ENCODE measurements at regions not wholly inside any gene's neighbourhood (a gene's known extent, or its start where the extent isn't known, plus 50 kb on each side); places are given as distances from the start of the nearest gene placed in this dataset.

DNA sequence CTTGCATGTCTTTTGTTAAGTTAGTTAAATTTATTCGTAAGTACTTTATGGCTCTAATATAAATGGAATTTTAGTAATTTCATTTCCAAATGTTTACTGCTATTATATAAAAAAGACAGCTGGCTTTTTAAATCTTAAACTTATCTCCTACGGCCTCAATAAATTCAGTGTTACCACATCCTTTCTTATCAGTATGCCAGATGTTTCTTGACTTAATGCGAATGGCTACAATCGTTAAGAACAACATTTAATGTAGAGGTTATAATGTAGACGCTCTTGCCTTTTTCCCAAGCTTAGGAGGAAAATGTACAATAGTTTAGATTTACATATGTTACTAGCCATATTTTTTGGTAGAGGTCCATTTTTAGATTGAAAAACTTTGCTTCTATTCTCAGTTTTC is 659.4 kb downstream of the TENT5A start:
- TF ChIP-seq POLR2A (IDR thresholded peaks at IDR 0.05; ENCODE audit: low read depth) (no peak), POLR2AphosphoS5 (IDR thresholded peaks at IDR 0.05) (no peak), EP300 (IDR thresholded peaks at IDR 0.05) (no peak), CTCF (IDR thresholded peaks at IDR 0.05) (no peak)
- Histone ChIP-seq H3K4me1 (peaks cover 0 to under 1% (median 0%) of the 10 kb centered on the region in 4 donors), H3K9me3 (no peaks in the 10 kb centered on the region), H3K36me3 (no peaks in the 10 kb centered on the region), H3K27ac (replicated peaks in 1 of 4) (no peak overlapping the region), H3K27me3 (no peaks in the 10 kb centered on the region), H3K4me3 (no peak overlapping the region)
- intact Hi-C loops (cut with DNase I) = no loop called here
- 63% methylated on average over 5 of the region's 5 CpGs for WGBS
- no peak for DNase-seq (ENCODE audit: extremely low spot score)

DNA sequence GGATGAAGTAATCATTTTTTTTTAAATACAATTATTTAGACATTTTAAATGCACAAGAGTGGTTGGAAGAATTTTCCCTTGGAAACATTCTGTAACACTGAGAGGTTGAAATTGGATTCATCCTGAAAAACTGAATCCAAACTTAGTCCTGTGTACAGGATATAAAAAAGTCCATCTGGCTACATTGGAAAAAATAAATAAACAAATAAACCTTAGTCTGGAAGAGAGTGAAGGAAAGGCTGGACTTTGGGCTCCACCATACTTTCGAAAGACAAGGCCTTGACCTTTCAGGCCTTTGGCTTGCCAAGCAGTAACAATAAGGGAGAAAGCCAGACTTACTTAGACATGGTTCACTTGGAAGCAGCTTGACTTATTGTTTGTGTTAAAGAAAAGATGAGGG is 664.3 kb downstream of the TENT5A start:
- H3K27ac ChIP-seq (replicated peaks in 1 of 4) = no peak overlapping the region

GRCh38 chr6:81086991-81087390 is 665.5 kb downstream of the TENT5A start:
- DNase-seq (ENCODE audit: extremely low spot score) = no peak
- H3K27me3 ChIP-seq = no peaks in the 10 kb centered on the region
- no peak overlapping the region for H3K27ac ChIP-seq (replicated peaks in 1 of 4)
- WGBS = 61% methylated on average over 3 of the region's 3 CpGs
- no peaks in the 10 kb centered on the region for H3K36me3 ChIP-seq
- intact Hi-C loops (cut with DNase I) = no loop called here
- peaks cover 0 to 10% (median 2%) of the 10 kb centered on the region in 4 donors for H3K4me1 ChIP-seq
- no peak overlapping the region for H3K4me3 ChIP-seq
- H3K9me3 ChIP-seq = no peaks in the 10 kb centered on the region
- TF ChIP-seq EP300 (IDR thresholded peaks at IDR 0.05) (no peak), CTCF (IDR thresholded peaks at IDR 0.05) (no peak), POLR2A (IDR thresholded peaks at IDR 0.05; ENCODE audit: low read depth) (no peak), POLR2AphosphoS5 (IDR thresholded peaks at IDR 0.05) (no peak)

More for the DNA sequence above, 664.3 kb downstream of the TENT5A start:
- intact Hi-C loops (cut with DNase I) = no loop called here
- Histone ChIP-seq H3K9me3 (no peaks in the 10 kb centered on the region), H3K4me3 (no peak overlapping the region), H3K36me3 (no peaks in the 10 kb centered on the region), H3K27me3 (no peaks in the 10 kb centered on the region), H3K4me1 (peaks cover 0 to 10% (median 2%) of the 10 kb centered on the region in 4 donors)
- no peak for DNase-seq (ENCODE audit: extremely low spot score)
- 68% methylated on average over 1 of the region's 1 CpG for WGBS
- TF ChIP-seq EP300 (IDR thresholded peaks at IDR 0.05) = no peak
- TF ChIP-seq POLR2AphosphoS5 (IDR thresholded peaks at IDR 0.05) = no peak
- TF ChIP-seq CTCF (IDR thresholded peaks at IDR 0.05) = no peak
- no peak for TF ChIP-seq POLR2A (IDR thresholded peaks at IDR 0.05; ENCODE audit: low read depth)

DNA sequence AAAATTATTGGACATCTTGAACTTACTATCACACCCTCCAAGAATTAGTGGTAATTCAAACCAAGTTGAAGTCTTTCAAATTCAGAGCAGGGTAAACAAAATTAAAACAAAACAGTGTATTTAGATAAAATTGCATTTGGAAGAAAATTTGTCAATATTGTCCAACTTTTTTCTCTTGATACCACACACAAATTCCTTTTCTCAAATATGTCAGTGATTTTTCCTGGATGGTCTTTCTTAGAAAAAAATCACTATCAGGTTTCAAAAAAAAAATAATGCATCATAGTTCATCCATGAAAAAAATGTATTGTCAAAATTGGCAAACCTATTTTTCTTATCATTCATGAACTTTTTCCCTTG is 667.1 kb downstream of the TENT5A start:
- H3K36me3 ChIP-seq = no peaks in the 10 kb centered on the region
- no peak overlapping the region for H3K27ac ChIP-seq (replicated peaks in 1 of 4)
- intact Hi-C loops (cut with DNase I) = no loop called here
- no peak overlapping the region for H3K4me3 ChIP-seq
- no peak for DNase-seq (ENCODE audit: extremely low spot score)
- H3K9me3 ChIP-seq = no peaks in the 10 kb centered on the region
- H3K27me3 ChIP-seq = no peaks in the 10 kb centered on the region
- TF ChIP-seq POLR2A (IDR thresholded peaks at IDR 0.05; ENCODE audit: low read depth) = no peak
- TF ChIP-seq EP300 (IDR thresholded peaks at IDR 0.05) = no peak
- H3K4me1 ChIP-seq = peaks cover 0 to 10% (median 2%) of the 10 kb centered on the region in 4 donors

GRCh38 chr6:81084776-81085430 is 667.6 kb downstream of the TENT5A start:
- Histone ChIP-seq H3K4me1 (peaks cover 0 to 10% (median 2%) of the 10 kb centered on the region in 4 donors), H3K9me3 (no peaks in the 10 kb centered on the region), H3K27me3 (no peaks in the 10 kb centered on the region), H3K36me3 (no peaks in the 10 kb centered on the region), H3K27ac (replicated peaks in 1 of 4) (no peak overlapping the region), H3K4me3 (no peak overlapping the region)
- TF ChIP-seq CTCF (IDR thresholded peaks at IDR 0.05) (no peak), POLR2A (IDR thresholded peaks at IDR 0.05; ENCODE audit: low read depth) (no peak), POLR2AphosphoS5 (IDR thresholded peaks at IDR 0.05) (no peak), EP300 (IDR thresholded peaks at IDR 0.05) (no peak)
- no peak for DNase-seq (ENCODE audit: extremely low spot score)
- WGBS = 38% methylated on average over 6 of the region's 6 CpGs
- intact Hi-C loops (cut with DNase I) = no loop called here

Measured in esophagus muscularis mucosa (tissue), 4 donors.